Esophagus muscularis mucosa (tissue), 4 donors: ENCODE measurements at regions not wholly inside any gene's neighbourhood (a gene's known extent, or its start where the extent isn't known, plus 50 kb on each side); places are given as distances from the start of the nearest gene placed in this dataset.

ENCODE experiments used
- DNase-seq: peaks from one replicate; pipeline ENCODE4 v3.0.0-alpha.2; 2017; ENCODE audit errors: extremely low spot score
- H3K27ac ChIP-seq, 4 donors: fragments of 200-600 bp; sonication (generic); replicated peaks in 1 of 4; 1 replicate in 3 of 4; 2 replicates in 1 of 4; pipeline ENCODE4 v1.5.1; 2016 to 2019; ENCODE audit warnings: mild to moderate bottlenecking in 1 of 4
- H3K27me3 ChIP-seq, 4 donors: fragments of 200-600 bp; sonication (generic); one replicate each; pipeline versions ENCODE4 v1.5.1 to v1.6.0; 2016 to 2019
- H3K36me3 ChIP-seq, 4 donors: fragments of 200-600 bp; sonication (generic); one replicate each; pipeline ENCODE4 v1.5.1; 2016 to 2019
- H3K4me1 ChIP-seq, 4 donors: fragments of 200-600 bp; sonication (generic); one replicate each; pipeline ENCODE4 v1.5.1; 2016 to 2019
- H3K4me3 ChIP-seq, 4 donors: fragments of 200-600 bp; sonication (generic); 1 replicate in 2 of 4; 2 replicates in 2 of 4; pipeline ENCODE4 v1.5.1; 2016 to 2019; ENCODE audit warnings: mild to moderate bottlenecking in 4 of 4, moderate library complexity in 1 of 4
- H3K9me3 ChIP-seq, 4 donors: fragments of 200-600 bp; sonication (generic); 1 replicate in 3 of 4; 2 replicates in 1 of 4; pipeline ENCODE4 v1.5.1; 2016 to 2019
- CTCF ChIP-seq, 3 experiments: fragments of 200-600 bp in 2 of 3; fragments of 450-650 bp in 1 of 3; sonication (generic) in 2 of 3; IDR thresholded peaks; one replicate each; pipeline ENCODE4 v1.5.1; 2017 to 2019; ENCODE audit warnings: antibody characterized with exemption in 3 of 3, mild to moderate bottlenecking in 2 of 3, moderate library complexity in 1 of 3
- EP300 ChIP-seq: sonication (generic); formaldehyde crosslinking; IDR thresholded peaks from one replicate; pipeline ENCODE4 v1.6.1; 2017; ENCODE audit warnings: antibody characterized with exemption
- POLR2A ChIP-seq: fragments of 450-650 bp; IDR thresholded peaks from one replicate; pipeline ENCODE4 v1.6.1; 2017; ENCODE audit warnings: antibody characterized with exemption, moderate library complexity, mild to moderate bottlenecking, low read depth
- POLR2AphosphoS5 ChIP-seq, 2 donors: sonication (generic); formaldehyde crosslinking; IDR thresholded peaks; one replicate each; pipeline ENCODE4 v1.6.1; 2017; ENCODE audit warnings: antibody characterized with exemption in 2 of 2
- WGBS: methylation state at CpG from one replicate; pipeline ENCODE4 v1.1.5; 2018; 5-methylcytosine and 5-hydroxymethylcytosine counted together
- intact Hi-C: fragments of 100-400 bp; cut with DNase I; formaldehyde crosslinking; loops from one replicate; pipeline ENCODE4 v1.15.1; 2023

GRCh38 chr18:47628893-47629292 lies 301.6 kb downstream of the SMAD2 start:
- DNase-seq: peak; percentile 60
- intact Hi-C loops: no loop called here
- 63% methylated on average over 5 of the region's 5 CpGs for WGBS

GRCh38 chr18:47628240-47628781 lies 302.1 kb downstream of the SMAD2 start:
- TF ChIP-seq EP300 (no peak), CTCF (IDR thresholded peaks at IDR 0.05) (no peak), POLR2A (no peak), POLR2AphosphoS5 (IDR thresholded peaks at IDR 0.05) (no peak)
- intact Hi-C loops: no loop called here
- H3K4me1 ChIP-seq: no peaks in the 10 kb centered on the region
- peaks cover 0 to 3% (median 0%) of the 10 kb centered on the region in 4 donors for H3K27me3 ChIP-seq
- H3K9me3 ChIP-seq: no peaks in the 10 kb centered on the region
- DNase-seq: peak; percentile 29
- no peak overlapping the region for H3K4me3 ChIP-seq
- no peak overlapping the region for H3K27ac ChIP-seq
- H3K36me3 ChIP-seq: no peaks in the 10 kb centered on the region

More at GRCh38 chr18:47628893-47629292, 301.6 kb downstream of the SMAD2 start:
- Histone ChIP-seq H3K27ac (no peak overlapping the region), H3K9me3 (no peaks in the 10 kb centered on the region), H3K27me3 (peaks cover 0 to 3% (median 0%) of the 10 kb centered on the region in 4 donors), H3K36me3 (no peaks in the 10 kb centered on the region), H3K4me1 (no peaks in the 10 kb centered on the region), H3K4me3 (no peak overlapping the region)
- TF ChIP-seq POLR2AphosphoS5 (IDR thresholded peaks at IDR 0.05): no peak
- TF ChIP-seq CTCF (IDR thresholded peaks at IDR 0.05): no peak
- TF ChIP-seq EP300: no peak
- TF ChIP-seq POLR2A: no peak

- intact Hi-C loops: no loop called here
- TF ChIP-seq POLR2AphosphoS5 (IDR thresholded peaks at IDR 0.05) (no peak), EP300 (no peak), POLR2A (no peak), CTCF (IDR thresholded peaks at IDR 0.05) (no peak)
- no peak overlapping the region for H3K4me3 ChIP-seq
Observed at GRCh38 chr18:47627030-47627429, 303.4 kb downstream of the SMAD2 start.

GRCh38 chr18:47619771-47620448 lies 310.5 kb downstream of the SMAD2 start:
- WGBS: 81% methylated on average over 3 of the region's 3 CpGs
- intact Hi-C loops: no loop called here
- no peak overlapping the region for H3K4me3 ChIP-seq
- H3K27ac ChIP-seq: no peak overlapping the region
- TF ChIP-seq POLR2AphosphoS5 (IDR thresholded peaks at IDR 0.05) (no peak), EP300 (no peak), CTCF (IDR thresholded peaks at IDR 0.05) (no peak), POLR2A (no peak)
- no peaks in the 10 kb centered on the region for H3K36me3 ChIP-seq
- no peaks in the 10 kb centered on the region for H3K4me1 ChIP-seq
- DNase-seq: peak; percentile 83
- no peaks in the 10 kb centered on the region for H3K9me3 ChIP-seq
- H3K27me3 ChIP-seq: peaks cover 0 to 4% (median 0%) of the 10 kb centered on the region in 4 donors

More at GRCh38 chr18:47627030-47627429, 303.4 kb downstream of the SMAD2 start:
- peaks cover 0 to 3% (median 0%) of the 10 kb centered on the region in 4 donors for H3K27me3 ChIP-seq
- 72% methylated on average over 3 of the region's 3 CpGs for WGBS
- DNase-seq: peak; percentile 77
- H3K4me1 ChIP-seq: no peaks in the 10 kb centered on the region
- no peaks in the 10 kb centered on the region for H3K9me3 ChIP-seq
- no peak overlapping the region for H3K27ac ChIP-seq
- no peaks in the 10 kb centered on the region for H3K36me3 ChIP-seq
